NK-92 treated with Interleukin-12 subunit alpha and Interleukin-12 subunit beta, amount 100 ng/mL, for 24 hours (cell line): ENCODE measurements at regions not wholly inside any gene's neighbourhood (a gene's known extent, or its start where the extent isn't known, plus 50 kb on each side); places are given as distances from the start of the nearest gene placed in this dataset.
"Not testable (repeated sequence)": the region's sequence is repeated elsewhere in the genome, so short reads cannot be mapped to it uniquely, and the experiment has no call there.

Source experiments
- DNase-seq: peaks from one replicate; lab custom pipeline; 2025; lab: John Stamatoyannopoulos, UW

DNA sequence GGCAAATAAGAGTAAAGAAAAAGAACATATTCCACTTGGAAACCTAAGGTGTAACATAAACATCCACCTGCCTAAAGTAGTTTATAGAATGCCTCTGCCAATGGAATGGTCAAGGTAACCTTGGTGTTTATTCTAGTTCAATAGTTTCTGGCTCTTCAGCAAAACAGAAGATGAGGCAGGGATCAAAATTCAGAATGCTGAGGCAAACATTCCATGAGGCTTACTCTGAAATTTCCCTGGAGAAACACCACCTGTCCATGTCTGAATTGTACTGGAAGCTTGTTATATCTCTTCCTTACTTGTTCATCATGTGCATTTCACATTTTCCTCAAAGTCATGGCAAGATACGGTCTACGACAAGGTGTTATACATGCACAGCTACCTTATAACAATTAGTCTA, 1862.4 kb upstream of the ACO1 start:
- no peak for DNase-seq

DNA sequence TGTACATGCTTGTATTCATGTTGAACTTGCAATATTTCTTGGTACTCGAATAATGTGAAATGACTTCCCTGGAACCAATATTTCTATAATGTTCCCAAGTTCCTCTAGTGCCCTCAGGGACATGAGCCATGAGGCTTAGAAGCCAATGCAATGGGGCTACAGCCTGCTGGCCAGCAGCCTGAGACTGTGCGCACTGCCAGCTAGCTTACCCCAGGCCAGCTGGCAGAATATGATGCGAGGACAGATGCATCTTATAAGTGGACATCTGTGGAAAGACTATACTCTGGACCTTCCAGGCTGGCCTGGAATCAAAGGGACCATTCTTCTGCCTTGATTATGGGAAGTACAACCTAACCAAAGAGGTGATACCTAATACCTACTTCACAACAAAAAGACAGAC, 1862.0 kb upstream of the ACO1 start:
- DNase-seq = no peak

DNA sequence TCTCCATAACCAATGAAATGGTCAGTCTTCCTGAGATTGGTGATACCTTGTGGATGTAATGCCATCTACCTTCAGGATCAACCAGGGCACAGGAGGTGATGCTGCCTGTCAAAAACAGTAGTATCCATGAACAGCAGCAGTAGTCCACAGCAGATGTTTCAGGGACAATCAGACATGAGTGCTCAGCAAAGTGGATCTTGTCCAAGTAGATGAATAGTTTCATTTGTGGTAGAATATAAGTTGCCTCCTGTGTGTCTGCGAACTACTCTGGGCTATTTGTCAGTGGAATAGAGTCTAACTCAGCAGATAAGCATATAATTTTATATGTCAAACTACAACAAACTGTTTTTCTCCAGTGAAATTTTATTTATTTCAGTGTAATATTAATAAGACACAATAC, 1860.1 kb upstream of the ACO1 start:
- DNase-seq = no peak

DNA sequence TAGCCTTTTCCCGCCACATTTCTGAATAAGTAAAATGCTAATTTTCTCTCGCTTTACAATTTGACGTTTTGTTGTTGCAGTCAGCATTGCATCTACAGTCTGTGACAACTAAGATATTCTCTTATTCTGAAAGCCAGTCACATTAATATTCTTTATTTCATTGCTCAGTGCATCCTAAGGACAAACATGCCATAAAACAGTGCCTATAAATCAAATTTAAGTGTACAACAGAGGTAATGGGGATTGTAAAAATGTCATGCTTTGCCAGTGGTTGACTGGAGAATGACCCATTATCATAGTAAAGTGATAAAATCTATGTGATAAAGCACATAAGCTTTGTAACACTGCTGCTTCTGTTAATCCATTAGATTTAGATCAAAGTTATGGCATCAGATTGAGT, 1850.0 kb upstream of the ACO1 start:
- DNase-seq = no peak

DNA sequence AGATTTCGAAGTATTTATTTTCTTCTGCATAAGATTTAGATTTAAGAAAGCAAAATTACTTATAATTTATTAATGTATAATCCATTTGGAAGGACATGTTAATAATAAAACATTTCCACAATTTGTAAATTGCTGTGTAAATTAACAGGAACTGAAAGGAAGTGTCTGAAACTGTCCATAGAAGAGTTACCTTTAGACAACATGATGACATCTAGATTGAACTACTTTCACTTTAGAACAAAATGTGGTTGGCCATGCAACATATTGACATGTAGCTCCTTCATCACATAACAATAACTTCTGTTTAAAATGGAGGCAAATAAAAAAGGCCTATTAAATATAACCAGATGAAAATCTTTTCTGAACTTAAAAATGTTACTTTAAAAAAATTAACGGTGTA, 1849.5 kb upstream of the ACO1 start:
- no peak for DNase-seq

DNA sequence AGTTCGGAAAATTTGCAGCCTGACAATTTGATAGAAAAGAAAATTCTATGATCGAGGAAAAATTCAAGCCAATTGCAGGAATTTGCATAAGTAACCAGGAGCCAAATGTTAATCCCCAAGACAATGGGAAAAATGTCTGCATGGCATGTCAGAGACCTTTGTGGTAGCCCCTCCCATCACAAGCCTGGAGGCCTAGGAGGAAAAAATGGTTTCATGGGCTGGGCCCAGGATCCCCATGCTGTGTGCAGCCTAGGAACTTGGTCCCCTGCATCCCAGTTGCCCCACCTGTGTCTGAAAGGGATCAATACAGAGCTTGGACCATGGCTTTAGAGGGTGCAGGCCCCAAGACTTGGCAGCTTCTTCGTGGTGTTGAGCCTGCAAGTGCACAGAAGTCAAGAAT, 1847.9 kb upstream of the ACO1 start:
- DNase-seq = no peak

DNA sequence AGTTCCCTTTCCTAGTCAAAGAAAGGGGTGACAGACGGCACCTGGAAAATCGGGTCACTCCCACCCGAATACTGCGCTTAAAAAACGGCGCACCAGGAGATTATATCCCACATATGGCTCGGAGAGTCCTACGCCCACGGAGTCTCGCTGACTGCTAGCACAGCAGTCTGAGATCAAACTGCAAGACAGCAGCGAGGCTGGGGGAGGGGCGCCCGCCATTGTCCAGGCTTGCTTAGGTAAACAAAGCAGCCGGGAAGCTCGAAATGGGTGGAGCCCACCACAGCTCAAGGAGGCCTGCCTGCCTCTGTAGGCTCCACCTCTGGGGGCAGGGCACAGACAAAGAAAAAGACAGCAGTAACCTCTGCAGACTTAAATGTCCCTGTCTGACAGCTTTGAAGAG, 1844.7 kb upstream of the ACO1 start:
- not testable (repeated sequence) for DNase-seq

DNA sequence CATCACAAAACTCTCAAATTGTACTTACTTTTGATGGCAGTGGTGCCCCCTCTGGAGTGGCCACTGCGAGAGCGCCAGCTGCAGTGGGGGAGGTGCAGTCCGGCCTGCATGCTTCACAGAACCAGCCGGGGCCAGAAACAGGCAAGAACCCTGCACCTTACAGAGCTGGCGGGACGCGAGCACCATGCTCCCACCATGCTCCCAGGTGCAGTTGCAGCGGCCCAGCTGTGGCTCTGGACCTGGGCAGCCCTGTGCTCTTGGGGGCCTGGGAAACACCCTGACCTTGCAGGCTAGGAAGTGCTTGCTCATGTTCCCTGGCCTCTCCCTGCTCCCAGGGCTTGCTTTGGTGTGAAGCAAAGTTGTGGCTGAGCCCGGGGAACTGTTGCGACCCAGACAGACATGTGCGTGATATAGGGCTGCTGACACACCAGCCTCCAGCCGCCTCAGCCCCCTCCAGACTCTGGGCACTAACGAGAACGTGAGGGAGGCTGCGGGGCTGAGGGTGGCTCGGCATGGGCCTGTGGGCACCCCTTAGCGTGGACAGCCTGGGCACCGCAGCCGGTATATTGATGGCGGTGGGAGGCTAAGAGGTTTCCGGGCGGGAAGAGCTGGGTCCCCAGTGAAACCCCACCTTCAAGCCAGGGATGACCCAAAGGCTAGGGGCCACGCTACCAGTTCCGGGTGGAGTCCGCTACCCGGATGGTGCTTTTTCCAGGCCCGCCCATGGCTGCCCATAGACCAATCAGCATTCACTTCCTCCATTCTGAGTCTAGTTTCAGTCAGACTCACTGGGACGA, 1809.9 kb upstream of the ACO1 start:
- no peak for DNase-seq

DNA sequence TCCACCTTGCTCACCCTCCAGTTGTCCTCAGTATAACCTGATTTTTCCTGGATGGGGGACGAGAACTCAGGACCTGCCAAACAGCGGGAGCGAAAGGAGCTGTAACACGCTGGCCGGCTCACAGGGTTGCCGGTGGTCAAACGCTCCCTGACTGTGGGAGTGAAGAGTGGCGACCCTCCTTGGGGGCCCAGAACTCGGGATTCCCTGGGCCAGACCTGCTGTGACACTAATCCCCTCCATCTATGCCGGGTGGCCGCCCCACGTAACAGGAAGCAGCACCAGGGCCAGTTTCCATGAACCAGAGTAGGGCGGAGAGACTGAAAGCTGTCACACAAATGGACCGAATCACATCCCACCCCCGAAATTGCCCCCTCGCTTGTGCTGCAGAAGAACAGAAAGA, 1809.2 kb upstream of the ACO1 start:
- DNase-seq = no peak

DNA sequence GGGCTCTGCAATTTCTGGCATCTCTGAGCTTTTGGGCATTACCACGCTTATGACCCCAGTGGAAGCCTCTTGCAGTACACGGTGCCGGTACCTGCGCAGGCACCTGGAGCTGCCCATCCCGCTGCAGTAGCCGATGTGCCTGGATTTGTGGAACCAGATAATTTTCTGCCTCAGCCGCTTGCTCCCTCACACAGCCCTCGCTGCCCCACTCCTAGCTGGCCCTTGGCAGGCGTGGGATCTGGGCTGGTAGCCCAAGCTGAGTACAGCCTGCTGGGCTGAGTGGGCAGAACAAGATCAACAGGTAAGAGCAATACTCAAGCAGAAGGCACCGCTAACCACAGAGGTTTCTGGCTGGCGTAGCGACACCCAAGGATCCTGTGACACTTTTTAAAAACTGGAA, 1808.8 kb upstream of the ACO1 start:
- no peak for DNase-seq

DNA sequence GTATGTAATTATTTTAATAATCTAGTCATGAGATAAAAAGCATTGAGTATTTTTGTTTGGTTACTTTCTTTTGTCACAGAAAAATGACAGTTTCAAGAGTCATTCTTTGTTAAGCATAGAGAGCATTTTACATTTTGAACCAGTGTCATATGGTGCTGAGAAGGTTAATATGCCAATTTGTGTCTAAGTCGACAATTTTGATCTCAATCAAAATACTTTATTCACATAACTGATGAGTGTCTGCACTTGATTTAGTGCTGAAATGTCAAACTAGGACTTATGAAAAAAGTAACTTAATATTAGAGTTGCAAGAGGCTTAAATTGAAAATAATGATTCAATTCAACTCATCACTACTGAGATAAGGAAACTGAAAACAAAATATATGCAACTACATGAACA, 1804.6 kb upstream of the ACO1 start:
- no peak for DNase-seq

DNA sequence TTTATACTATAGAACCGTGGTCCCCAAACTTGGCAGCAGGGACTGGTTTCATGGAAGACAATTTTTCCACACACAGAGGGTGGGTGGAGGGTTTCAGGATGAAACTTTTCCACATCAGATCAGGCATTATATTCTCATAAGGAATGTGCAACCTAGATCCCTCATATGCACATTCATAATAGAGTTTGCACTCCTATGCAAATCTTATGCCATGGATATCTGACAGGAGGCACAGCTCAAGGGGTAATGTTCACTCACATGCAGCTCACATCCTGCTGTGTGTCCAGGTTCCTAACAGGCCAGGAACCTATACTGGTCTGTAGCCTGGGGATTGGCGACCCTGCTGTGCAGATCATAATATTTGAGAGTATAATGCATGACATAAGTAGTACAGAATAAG, 1802.2 kb upstream of the ACO1 start:
- no peak for DNase-seq

DNA sequence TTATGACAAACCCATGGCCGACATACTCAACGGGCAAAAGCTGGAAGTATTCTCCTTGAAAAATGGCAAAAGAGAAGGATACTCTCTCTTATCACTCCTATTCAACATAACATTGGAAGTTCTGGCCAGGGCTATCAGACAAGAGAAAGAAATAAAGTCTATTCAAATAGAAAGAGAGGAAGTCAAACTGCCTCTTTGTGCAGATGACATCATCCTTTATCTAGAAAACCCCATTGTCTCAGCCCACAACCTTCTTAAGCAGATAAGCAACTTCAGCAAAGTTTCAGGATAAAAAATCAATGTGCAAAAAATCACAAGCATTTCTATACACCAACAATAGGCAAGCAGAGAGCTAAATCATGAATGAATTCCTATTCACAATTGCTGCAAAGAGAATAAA, 1799.9 kb upstream of the ACO1 start:
- no peak for DNase-seq

DNA sequence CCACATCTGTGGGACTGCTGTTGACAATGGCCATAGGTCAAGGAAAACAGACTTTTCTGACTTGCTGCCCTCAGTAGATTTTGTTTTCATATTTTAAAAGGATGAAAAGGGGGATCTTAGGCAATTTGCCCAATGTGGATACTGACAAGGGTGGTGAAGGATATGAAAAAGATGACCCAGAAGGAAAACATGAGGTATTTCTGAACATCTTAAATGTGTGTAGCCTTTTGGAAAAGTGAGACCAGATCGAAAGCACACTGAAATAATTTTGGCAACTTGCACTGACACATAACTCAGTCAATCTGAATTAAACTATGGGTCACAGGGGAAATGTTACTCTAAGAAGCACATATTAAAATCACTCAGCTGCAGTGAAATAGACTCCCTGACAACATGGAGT, 1793.0 kb upstream of the ACO1 start:
- DNase-seq = no peak

DNA sequence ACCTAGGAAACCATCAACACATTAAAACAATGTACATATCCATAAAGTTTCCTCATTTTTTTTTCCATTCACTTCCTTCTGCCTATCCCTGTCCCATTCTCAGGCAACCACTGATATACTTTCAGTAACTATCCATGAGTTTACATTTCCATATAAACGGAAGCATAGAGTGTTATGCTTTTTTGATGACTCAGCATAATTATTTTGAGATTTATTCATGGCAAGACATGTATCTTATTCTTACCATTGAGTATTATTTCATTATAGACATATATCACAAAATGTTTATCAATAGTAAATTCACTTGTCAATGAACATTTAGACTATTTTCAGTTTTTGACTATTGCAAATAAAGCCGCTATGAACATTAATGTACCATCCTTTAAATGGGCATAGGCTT, 1786.8 kb upstream of the ACO1 start:
- DNase-seq = no peak

DNA sequence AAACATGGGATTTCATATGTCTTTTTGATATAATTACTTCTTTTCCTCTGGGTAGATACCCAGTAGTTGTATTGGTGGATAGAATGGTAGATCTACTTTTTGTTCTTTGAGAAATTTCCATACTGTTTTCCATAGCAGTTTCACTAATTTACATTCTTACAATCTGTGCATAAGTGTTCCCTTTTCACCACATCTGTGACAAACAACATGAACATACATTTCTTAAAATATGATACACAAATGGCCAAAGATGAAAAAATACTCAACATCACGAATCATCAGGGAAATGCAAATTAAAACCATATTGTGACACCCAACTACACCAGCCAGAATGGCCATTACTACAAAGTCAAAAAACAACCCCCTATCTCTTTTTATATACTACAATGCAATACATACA, 1778.5 kb upstream of the ACO1 start:
- DNase-seq = no peak

DNA sequence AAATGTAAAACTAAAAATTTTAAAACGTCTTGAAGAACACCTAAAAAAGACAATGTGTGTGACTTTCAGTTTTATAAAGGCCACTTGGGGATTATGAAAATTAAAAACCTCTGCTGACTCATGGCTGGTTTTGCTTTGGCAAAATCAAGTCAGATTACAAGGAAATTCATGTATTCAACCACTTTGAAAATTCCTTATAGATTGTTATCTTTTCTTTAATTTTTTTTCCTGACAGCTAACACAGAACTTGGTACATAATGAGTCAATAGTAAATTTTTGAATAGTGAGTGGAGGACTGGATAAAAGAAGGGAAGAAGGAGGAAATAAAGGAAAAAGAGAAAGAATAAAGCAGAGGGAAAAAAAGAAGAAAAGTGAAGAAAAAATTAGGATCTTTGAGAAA, 1774.7 kb upstream of the ACO1 start:
- DNase-seq = no peak

DNA sequence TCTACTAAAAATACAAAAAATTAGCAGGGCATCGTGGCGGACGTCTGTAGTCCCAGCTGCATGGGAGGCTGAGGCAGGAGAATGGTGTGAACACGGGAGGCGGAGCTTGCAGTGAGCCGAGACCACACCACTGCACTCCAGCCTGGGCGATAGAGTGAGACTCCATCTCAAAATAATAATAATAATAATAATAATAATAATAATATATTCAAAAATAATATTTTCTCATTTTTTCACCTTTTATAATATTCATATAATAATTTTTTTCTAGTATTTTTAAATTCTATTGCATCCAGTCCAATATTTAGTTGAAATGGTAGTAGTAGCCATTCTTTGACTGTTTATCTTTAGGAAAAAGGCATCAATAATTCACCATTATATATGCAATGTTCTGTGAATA, 1767.7 kb upstream of the ACO1 start:
- DNase-seq = not testable (repeated sequence)

DNA sequence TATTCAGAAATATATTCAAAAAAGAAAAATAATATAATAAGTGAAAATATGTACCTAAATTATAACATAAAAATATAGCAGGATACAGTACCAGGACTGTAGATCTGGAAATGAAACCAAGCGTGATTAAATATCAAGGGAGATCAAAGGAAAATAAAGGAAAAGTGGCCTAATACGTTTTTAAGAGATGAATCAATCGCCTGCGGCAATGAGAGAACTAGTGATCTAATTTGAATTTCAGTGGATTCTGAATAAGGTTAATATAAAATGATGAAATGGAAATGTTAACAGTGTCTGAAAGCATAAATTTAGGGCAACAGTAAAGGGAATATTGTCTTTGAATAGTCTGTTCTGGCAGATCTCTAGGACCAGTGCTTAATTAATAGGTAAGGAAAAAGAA, 1761.9 kb upstream of the ACO1 start:
- DNase-seq = no peak

DNA sequence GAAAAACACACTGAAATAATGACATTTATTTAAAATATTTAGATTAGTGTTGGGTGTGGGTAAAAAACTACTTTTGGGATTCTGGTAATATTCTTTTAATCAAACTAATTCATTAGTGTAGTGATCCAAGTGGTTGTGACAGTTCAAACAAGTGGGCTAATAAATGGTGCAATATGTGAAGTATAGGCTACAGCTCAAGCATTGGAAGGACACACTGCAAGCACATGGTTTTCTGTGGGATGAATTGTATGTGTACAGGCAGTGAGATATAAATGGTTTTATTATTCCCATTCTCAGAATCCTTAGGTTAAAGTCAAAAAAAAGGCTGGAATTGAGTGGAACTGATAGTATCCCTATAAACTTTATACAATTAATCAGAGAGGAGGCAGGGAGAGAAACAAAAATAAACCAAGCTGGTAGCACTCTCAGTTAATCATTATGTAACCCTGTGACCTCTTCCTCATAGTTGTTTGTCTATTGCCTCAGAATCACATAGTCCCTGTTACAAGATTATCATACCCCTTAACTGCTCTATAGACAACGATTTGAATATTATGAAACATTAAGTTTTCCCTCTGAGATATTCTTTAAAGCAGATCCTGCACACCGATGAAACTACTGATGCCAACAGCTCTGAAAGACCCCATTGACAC, 1755.4 kb upstream of the ACO1 start:
- no peak for DNase-seq

DNA sequence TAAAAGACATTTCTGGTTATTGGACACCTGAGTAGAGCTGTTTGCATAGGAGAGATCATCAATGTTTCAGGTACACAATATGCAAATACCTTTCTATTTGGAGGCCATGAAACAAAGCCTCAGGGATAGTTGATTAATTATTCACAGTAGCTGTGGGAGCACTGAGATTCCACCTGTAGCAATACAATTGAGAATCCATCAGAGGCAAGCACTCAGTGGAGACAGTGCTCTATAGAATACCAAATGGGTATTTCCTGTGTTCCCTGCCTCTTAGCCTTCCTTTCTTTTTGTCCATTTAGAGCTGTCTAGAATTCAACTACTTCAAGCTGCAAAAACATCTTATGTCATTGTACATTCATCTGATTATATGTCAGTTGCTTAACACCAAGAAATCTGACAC, 1754.0 kb upstream of the ACO1 start:
- DNase-seq = no peak

DNA sequence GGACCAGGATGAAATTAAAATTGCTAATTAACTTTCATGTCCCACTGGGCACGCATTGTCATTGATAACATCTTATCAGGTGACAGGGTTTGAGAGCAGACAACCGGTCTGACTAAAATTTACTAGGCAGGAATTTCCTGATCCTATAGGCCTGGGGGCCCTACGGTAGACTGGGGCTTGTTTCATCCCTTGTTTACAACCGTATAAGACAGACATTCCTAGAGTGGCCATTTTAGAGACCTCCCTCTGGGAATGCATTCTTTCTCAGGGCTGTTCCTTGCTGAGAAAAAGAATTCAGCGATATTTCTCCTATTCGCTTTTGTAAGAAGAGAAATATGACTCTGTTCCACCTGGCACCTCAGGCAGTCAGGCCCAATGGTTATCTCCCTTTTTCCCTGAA, 1737.8 kb upstream of the ACO1 start:
- not testable (repeated sequence) for DNase-seq

DNA sequence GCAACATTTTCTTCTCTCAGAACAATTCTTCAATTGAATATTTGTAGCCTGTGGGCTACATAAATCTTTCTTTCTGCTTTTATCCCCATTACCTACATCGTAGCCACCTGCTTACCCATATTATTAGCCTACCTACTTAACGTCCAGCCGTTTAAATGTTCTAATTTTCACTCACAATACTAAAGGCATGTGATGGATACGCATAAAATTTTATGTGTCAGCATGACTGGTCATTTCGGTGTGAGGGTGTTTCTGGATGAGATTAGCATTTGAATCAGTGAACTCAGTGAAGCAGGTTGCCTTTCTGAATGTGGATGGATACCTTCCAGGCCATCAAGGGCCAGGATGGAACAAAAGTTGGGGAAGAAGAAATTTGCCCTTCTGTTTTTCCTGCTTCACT, 1722.5 kb upstream of the ACO1 start:
- DNase-seq = no peak
